ENCODE measurements at regions not wholly inside any gene's neighbourhood (a gene's known extent, or its start where the extent isn't known, plus 50 kb on each side); places are given as distances from the start of the nearest gene placed in this dataset.

GRCh38 chr7:94277236-94277635 lies 117.5 kb upstream of the COL1A2 start:
- Histone ChIP-seq H2BK20ac (ENCODE audit: low read length) (no peak overlapping the region), H2BK5ac (ENCODE audit: low read depth, low read length) (no peak overlapping the region), H3K4me2 (ENCODE audit: insufficient read depth in 1 of 2, low read depth in 2 of 2, low read length in 2 of 2) (no peak overlapping the region), H3K4me3 (ENCODE audit: extremely low read depth in 1 of 4, insufficient read depth in 2 of 4, low read depth in 3 of 4, low read length in 4 of 4) (no peak overlapping the region), H4K91ac (replicated peaks; ENCODE audit: insufficient read length, low read length) (no peak overlapping the region), H3K9me3 (ENCODE audit: insufficient read depth in 2 of 2, low read depth in 1 of 2, low read length in 1 of 2) (no peaks in the 10 kb centered on the region), H3K79me2 (ENCODE audit: control insufficient read depth in 1 of 2, insufficient read depth in 2 of 2, low read length in 2 of 2) (no peaks in the 10 kb centered on the region), H2BK120ac (replicated peaks; ENCODE audit: low read depth, low read length) (no peak overlapping the region), H2AK5ac (ENCODE audit: low read depth, low read length) (no peak overlapping the region), H2BK12ac (ENCODE audit: low read depth, low read length) (no peak overlapping the region), H2BK15ac (ENCODE audit: low read length) (no peak overlapping the region), H3K23ac (ENCODE audit: insufficient read length) (no peak overlapping the region), H4K5ac (ENCODE audit: insufficient read length, low read depth, low read length) (no peak overlapping the region), H2AFZ (ENCODE audit: low read length) (no peak overlapping the region), H3K27me3 (replicated peaks in 1 of 4; ENCODE audit: control insufficient read depth in 3 of 4, extremely low read depth in 1 of 4, insufficient read depth in 3 of 4, low read length in 3 of 4) (no peaks in the 10 kb centered on the region), H3K4ac (replicated peaks; ENCODE audit: insufficient read length, low read depth, low read length) (no peak overlapping the region), H3K79me1 (ENCODE audit: low read depth, low read length) (no peaks in the 10 kb centered on the region), H3K4me1 (replicated peaks in 1 of 4; ENCODE audit: control insufficient read depth in 3 of 4, insufficient read depth in 4 of 4, low read length in 3 of 4) (no peaks in the 10 kb centered on the region), H4K8ac (ENCODE audit: extremely low read depth, insufficient read depth, low read length) (no peak overlapping the region), H3K9ac (replicated peaks in 1 of 4; ENCODE audit: extremely low read depth in 1 of 4, low read depth in 3 of 4, low read length in 3 of 4) (no peak overlapping the region), H3K23me2 (ENCODE audit: low read depth, low read length) (no peaks in the 10 kb centered on the region), H4K20me1 (replicated peaks in 1 of 2; ENCODE audit: control insufficient read depth in 1 of 2, insufficient read depth in 2 of 2, low read length in 2 of 2) (no peaks in the 10 kb centered on the region), H3K18ac (ENCODE audit: extremely low read depth, low read length) (no peak overlapping the region), H3K36me3 (ENCODE audit: control insufficient read depth in 2 of 4, insufficient read depth in 4 of 4, low read length in 3 of 4) (no peaks in the 10 kb centered on the region), H3K27ac (ENCODE audit: low read depth, low read length) (no peak overlapping the region), H3K56ac (replicated peaks; ENCODE audit: insufficient read length, low read depth, low read length) (no peak overlapping the region), H3K14ac (ENCODE audit: insufficient read length) (no peak overlapping the region)
- ChIA-PET CTCF (ENCODE audit: partially characterized antibody) (interaction anchor here (0.6 to 2.8 kb wide), 3 partner anchors 11 to 561 kb away, joined by 3 to 18 read pairs (median 4); no protein-coding TSS in a partner anchor), POLR2A (ENCODE audit: partially characterized antibody) (no interaction called here)
- FAIRE-seq, result no peak
- no peak for TF ChIP-seq CBX8 (IDR thresholded peaks at IDR 0.05; ENCODE audit: borderline replicate concordance, low read depth, low read length)
- no peak for TF ChIP-seq EZH2 (IDR thresholded peaks at IDR 0.05; ENCODE audit: low read depth, low read length, severe bottlenecking)
- no peak for TF ChIP-seq RAD21 (IDR thresholded peaks at IDR 0.05 in 1 of 2, conservative IDR thresholded peaks at IDR 0.05 in 1 of 2; ENCODE audit: low read depth in 2 of 2, low read length in 2 of 2)
- TF ChIP-seq POLR2AphosphoS5 (IDR thresholded peaks at IDR 0.05; ENCODE audit: low read depth, low read length), result no peak
- no peak for TF ChIP-seq YY1 (IDR thresholded peaks at IDR 0.05; ENCODE audit: low read depth, low read length)
- no peak for TF ChIP-seq SUZ12 (IDR thresholded peaks at IDR 0.05; ENCODE audit: low read length)
- TF ChIP-seq RNF2 (IDR thresholded peaks at IDR 0.05; ENCODE audit: borderline replicate concordance, low read depth, low read length, missing control alignments, poor library complexity, severe bottlenecking), result no peak
- TF ChIP-seq MAFK (IDR thresholded peaks at IDR 0.05; ENCODE audit: low read depth, low read length), result no peak
- TF ChIP-seq CTCF (IDR thresholded peaks at IDR 0.05; ENCODE audit: control extremely low read depth in 1 of 3, insufficient read depth in 1 of 3, low read depth in 1 of 3, low read length in 3 of 3), result no peak
- no peak for TF ChIP-seq SRF (IDR thresholded peaks at IDR 0.05; ENCODE audit: low read depth, low read length)
- WGBS, 2 experiments (ENCODE audit: extremely low coverage in 1 of 2, insufficient coverage in 1 of 2, insufficient read length in 1 of 2, insufficient replicate concordance in 2 of 2, low coverage in 1 of 2, low lambda C conversion rate in 2 of 2, missing lambda C conversion rate in 1 of 2), result 88% methylated on average over 4 of the region's 4 CpGs; no CpG with 5 or more reads in 1 of the 2 experiments
- no peak for DNase-seq (ENCODE audit: low read depth in 1 of 2, low spot score in 2 of 2)

Data from H1 (cell line).